Erythroblast (primary cell): ENCODE measurements at regions not wholly inside any gene's neighbourhood (a gene's known extent, or its start where the extent isn't known, plus 50 kb on each side); places are given as distances from the start of the nearest gene placed in this dataset.

Source experiments
- DNase-seq, 2 experiments: peaks; one replicate each; lab custom pipeline; 2025; lab: John Stamatoyannopoulos, UW
- GATA1 ChIP-seq: IDR thresholded peaks from 2 replicates; pipeline ENCODE4 v1.6.1; 2011; ENCODE audit warnings: low read depth, mild to moderate bottlenecking, control low read depth, low read length, moderate library complexity
- POLR2A ChIP-seq: IDR thresholded peaks from 2 replicates; pipeline ENCODE4 v1.6.1; 2011; ENCODE audit warnings: mild to moderate bottlenecking, low read length

DNA sequence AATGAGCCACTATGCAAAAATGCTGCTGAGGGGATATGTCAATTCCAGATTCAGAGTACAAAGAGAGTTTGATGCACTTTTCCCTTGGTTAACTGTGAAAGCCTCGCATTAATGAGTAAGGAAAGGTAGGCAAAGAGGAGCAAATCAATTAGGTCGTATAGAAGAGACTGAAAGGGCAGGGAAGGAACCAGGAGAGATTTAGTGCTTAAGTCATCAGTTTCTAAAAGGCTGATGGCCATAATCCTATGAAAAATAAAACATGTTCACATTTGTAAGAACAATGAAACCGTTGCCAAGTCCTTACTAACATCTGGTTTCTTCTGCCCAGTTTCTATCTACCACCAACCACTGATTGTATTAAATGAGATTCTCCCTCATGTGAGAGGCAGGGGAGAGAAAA lies 118.4 kb upstream of the PALMD start:
- no peak for DNase-seq
- no peak for TF ChIP-seq GATA1
- TF ChIP-seq POLR2A = no peak

DNA sequence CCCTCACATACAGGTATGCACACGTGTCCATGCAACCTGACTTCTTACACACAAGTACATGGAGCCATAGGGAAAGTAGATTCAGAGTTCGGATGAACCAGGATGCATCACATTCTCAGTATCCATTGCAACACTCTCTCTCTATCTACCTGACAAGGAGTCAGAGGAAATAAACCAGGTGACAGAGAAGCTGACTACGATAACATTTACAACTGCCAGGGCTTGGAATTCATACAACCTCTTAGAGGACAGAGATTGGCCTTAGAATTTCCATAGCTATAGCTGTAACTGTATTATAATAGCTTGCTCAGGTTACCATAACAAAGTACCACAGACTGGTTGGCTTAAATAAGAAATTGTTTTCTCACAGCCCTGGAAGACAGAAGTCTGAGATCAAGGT lies 116.9 kb upstream of the PALMD start:
- TF ChIP-seq POLR2A (no peak), GATA1 (no peak)
- no peak for DNase-seq

DNA sequence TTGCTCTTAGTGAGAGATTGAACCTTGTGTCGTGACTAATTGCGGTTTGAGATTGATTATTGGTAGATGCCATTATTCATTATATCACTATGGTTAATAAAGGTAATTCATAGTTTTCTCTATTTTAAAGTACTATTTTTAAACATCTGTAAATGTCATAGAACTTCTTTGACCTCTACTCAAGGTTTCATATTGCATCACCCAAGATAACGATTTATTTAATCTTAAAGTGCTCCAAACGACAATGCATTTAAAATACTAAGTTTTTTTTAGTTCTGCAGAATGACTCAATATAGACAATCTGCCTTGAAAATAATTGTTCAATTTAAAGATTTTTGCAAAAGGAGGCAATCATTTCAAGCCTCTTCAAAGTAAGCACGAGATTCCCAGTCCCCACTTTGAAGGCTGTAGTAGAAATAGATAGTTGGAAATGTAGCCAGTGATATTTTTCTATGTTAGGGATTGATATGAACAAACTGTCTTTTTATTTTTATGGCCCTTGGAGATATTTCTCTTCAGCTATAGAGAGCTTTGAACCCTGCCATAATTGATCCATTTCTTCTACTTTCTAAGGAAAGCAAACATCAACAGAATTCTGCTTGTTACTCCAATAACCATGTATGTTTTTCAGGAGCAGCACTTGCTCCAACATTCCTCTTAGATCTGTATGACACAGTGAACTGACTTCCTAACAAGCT lies 114.2 kb upstream of the PALMD start:
- no peak for DNase-seq
- TF ChIP-seq POLR2A = no peak
- no peak for TF ChIP-seq GATA1

DNA sequence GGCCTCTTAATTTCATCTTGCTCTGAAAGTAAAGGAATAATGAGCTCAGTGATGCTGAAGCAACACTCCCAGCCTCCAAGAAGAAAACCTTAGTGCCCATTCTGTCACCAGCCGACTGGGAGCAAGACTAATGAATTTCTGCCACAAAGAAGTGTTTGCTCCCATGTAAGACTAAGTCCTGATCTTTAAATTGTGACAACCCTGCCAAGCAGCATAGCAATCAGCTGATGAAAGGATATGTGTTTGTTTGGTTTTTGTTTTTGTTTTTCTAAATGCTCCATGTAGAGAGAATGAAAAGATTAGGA lies 113.7 kb upstream of the PALMD start:
- DNase-seq = no peak
- TF ChIP-seq POLR2A = no peak
- TF ChIP-seq GATA1 = no peak

DNA sequence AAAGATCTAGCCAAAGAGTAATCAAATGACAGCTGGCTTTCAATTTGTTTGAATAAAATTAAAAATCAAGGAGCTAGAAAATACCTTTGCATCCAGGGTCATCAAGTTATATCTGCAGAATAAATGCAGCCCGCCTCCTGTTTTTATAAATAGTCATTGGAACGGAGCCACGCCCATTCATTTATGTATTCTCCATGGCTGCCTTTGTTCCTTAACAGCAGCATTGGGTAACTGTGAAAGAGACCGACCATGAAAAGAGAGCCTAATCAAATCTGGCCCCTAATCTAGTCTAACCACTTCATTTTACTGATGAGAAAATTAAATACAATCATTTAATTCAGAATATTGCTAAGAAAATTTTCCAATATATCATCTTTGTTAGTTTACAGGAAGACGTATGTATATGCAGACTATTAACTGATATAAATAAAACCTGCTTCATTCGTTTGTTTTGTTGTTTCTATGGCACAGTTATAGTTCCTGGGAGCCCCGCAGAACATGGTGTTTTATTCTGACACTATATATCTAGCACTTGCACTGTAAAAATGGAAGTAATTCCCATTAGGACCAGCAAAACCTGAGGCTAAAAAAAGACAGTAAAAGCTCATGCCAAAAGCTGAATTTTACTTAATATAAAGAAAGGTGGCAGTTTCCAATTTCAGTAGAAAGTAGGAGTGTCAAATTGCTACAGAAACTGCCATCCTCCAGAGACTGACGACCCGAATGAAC lies 111.8 kb upstream of the PALMD start:
- DNase-seq = no peak
- TF ChIP-seq POLR2A (no peak), GATA1 (no peak)

DNA sequence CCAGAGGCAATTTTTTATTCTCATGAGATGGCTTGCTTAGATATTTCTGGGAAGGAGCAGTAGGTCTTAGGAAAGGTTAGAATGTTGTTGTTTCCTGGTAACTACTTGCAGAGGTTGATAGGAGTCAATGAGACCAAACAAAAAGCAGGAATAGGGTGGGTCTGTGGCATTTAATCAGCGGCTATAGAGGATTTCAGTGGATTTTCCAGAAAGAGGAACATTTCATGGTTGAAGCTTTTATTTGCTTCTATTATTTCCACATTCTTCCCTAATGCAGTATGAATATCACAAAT lies 111.3 kb upstream of the PALMD start:
- no peak for DNase-seq
- TF ChIP-seq POLR2A = no peak
- TF ChIP-seq GATA1 = no peak

DNA sequence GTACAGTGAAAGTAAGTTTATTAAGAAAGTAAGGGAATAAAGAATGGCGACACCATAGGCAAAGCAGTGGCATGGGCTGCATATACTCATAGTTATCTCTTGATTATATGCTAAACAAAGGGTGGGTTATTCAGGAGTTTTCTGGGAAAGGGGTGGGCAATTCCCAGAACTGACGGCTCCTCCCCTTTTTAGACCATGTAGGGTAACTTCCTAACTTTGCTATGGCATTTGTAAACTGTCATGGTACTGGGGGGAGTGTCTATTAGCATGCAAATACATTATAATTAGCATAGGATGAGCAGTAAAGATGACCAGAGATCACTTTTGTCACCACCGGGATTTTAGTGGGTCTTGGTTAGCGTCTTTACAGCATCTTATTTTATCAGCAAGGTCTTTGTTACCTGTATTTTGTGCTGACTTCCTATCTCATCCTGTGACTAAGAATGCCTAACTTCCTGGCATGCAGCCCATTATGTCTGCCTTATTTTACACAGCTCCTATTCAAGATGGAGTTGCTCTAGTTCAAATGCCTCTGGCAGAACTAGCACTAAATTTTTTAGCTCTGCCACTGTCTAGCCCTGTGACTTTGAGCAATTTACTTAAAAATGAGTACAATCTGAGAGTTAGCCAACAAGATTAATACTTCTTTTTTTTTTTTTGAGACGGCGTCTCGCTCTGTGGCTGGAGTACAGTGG lies 110.3 kb upstream of the PALMD start:
- TF ChIP-seq POLR2A = no peak
- TF ChIP-seq GATA1 = no peak
- no peak for DNase-seq

DNA sequence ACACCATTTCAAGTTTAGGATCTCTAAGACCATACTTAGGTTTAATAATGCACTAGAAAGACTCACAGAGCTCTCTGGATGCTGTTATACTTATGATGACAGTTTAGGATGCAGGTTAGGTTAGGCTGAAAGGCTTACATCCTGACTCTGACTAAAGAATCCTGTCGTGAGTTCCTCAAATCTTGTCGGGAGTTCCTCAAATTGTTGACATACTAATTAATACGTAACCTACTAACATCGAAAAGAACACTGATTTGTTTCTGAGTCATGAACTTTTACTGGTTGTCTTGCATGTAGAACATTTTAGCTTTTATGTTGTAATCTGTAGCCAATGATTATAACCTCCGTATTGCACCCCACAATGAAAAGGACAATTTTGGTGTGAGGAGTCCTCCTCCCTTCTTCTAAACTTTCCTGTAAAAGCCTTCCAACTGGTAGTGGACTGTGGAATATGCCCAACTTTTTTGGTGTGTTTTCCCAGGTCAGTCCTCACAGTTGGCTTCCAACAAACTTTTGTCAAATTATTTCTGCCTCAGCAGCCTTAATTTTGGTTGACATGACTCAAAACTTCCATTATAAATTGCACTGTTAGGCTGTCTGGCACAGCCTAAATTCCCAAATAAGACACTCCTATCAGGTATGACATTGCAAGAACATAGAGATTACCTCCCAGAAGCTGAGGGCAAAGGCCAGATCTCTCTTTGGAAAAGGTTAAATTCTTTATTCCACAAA lies 107.9 kb upstream of the PALMD start:
- TF ChIP-seq POLR2A = no peak
- TF ChIP-seq GATA1 = no peak
- no peak for DNase-seq

DNA sequence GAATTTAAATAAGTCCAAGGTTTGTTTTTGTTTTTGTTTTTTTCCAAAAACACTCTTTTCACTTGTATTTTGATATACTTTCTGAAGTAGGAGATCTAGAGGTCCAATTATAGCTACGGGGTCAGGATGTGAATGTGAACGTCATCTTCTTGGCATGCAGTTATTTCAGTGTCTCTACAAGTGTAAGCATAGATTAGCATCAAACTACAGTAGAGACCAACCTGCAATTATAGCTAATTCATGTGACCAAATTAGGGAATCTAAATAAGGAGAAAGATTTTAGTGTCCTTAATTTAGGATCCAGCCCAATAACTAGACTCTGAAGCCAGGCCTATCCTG lies 107.3 kb upstream of the PALMD start:
- no peak for TF ChIP-seq GATA1
- no peak for TF ChIP-seq POLR2A
- DNase-seq = no peak

DNA sequence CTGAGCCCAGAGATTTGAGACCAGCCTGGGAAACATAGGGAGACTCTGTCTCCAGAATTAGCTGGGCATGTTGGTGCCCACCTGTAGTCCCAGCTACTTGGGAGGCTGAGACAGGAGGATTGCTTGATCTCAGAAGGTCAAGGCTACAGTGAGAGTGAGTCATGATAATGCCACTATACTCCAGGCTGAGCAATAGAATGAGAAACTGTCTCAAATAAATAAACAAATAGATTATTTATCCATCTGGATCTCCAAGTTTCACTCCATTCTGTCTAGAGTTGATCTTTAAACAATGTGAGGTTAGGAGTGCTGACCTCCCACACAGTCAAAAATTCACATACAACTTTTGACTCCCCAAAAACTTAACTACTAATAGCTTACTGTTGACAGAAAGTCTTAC lies 106.8 kb upstream of the PALMD start:
- TF ChIP-seq POLR2A (no peak), GATA1 (no peak)

DNA sequence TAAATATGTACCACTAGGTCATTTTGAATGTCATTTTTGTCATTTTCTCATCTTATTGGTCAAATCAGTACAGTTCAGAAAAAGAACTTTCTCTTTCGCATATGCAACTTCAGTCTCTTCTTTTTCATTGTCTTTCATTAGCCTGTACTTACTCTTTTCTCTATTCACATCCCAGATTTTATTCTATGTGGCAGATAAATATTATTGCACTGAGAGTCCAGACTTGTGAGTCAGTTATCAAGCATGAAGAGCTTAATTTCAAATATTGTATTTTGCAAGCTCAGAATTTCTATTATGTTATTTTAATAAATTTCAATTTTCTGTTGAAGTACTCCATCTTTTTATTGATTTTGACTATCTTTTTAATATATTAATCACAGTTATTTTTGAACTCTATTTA lies 105.2 kb upstream of the PALMD start:
- no peak for TF ChIP-seq POLR2A
- no peak for TF ChIP-seq GATA1
- no peak for DNase-seq

More for the DNA sequence above, 106.8 kb upstream of the PALMD start:
- no peak for DNase-seq

DNA sequence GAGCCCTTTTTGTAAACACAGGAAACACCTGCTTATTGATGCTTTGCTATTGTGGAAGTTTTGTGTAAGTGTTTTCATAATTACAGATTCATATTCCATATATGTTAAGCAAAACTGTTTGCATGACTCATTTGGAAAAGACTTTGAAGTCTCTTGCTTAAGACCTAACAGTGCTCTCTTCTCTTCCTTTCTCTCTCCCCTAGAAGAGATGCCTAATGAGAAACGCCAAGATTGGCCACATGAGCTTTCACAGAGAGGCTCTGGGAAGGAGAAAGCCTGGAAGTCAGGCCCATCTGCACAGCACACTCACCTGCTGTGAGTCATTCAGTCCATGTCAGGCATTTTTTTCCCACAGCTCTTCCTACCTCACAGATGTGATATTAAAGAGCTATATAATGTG lies 101.6 kb upstream of the PALMD start:
- DNase-seq = no peak
- TF ChIP-seq POLR2A (no peak), GATA1 (no peak)

DNA sequence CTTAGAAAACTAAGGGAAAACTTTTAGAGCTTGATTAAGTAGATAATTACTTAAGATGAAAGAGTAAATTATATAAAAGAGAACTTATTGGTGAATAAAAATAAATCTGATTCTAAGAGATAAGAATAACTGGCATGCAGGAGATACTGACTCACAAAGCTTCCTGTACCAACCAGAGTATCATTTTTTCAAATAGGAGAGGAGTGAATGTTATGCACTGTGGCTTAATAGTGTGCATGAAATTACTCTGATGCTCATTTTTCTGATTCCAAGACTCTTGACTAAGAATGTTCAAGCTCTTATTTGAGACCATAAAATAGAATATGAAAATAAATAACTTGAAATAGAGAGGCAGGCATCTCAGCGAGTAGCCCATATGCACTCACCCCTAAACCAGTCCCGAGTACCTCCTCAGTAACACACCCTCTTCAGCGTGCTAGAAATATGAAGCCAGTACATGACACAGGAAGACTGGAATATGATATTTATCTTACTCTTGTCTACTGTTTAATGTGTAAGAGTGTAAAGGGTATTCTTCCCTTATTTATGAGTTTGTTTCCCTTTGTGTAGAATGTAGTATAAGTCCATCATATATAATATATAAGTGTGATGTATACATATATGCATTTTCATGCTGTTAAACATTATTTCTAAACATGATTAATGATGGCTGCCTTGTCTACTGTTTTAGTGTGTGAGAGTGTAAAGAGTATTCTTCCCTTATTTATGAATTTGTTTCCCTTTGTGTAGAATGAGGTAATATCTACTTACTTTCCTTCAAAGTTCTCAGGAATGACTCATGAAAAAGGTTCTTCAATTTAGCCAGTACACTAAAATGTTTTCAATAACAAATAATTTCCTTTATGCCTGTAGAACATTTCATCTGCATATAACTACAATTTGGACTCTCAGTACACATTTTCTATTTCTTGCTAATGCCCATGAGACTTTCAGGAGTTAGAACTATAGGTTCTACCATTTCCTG lies 99.2 kb upstream of the PALMD start:
- no peak for DNase-seq
- no peak for TF ChIP-seq GATA1
- TF ChIP-seq POLR2A = no peak
